ENCODE measurements at regions not wholly inside any gene's neighbourhood (a gene's known extent, or its start where the extent isn't known, plus 50 kb on each side); places are given as distances from the start of the nearest gene placed in this dataset.

- H3K9ac ChIP-seq (ENCODE audit: low read length), result no peak overlapping the region
- H3K27me3 ChIP-seq (ENCODE audit: low read length), result no peaks in the 10 kb centered on the region
- TF ChIP-seq CTCF (IDR thresholded peaks at IDR 0.05; ENCODE audit: insufficient read depth, low read length, poor library complexity, severe bottlenecking), result no peak
- no peak for TF ChIP-seq EZH2phosphoT487 (conservative IDR thresholded peaks at IDR 0.05; ENCODE audit: low read length)
- H3F3A ChIP-seq (ENCODE audit: insufficient read depth), result no peaks in the 10 kb centered on the region
- H3K36me3 ChIP-seq (ENCODE audit: low read length), result no peaks in the 10 kb centered on the region
- H3K4me3 ChIP-seq (ENCODE audit: insufficient read depth, low read length, poor library complexity, severe bottlenecking), result no peak overlapping the region
- H3K4me2 ChIP-seq (ENCODE audit: low read depth, low read length, poor library complexity, severe bottlenecking), result no peak overlapping the region
- H4K20me1 ChIP-seq (ENCODE audit: low read depth, low read length), result no peaks in the 10 kb centered on the region
- H3K79me2 ChIP-seq (ENCODE audit: insufficient read depth, low read length), result no peaks in the 10 kb centered on the region
- H3K9me3 ChIP-seq (ENCODE audit: insufficient read depth, low read length), result no peaks in the 10 kb centered on the region
- no peak overlapping the region for H3K27ac ChIP-seq (ENCODE audit: low read depth, low read length)
- H2AFZ ChIP-seq (ENCODE audit: low read depth, low read length, severe bottlenecking), result no peak overlapping the region
- no peaks in the 10 kb centered on the region for H3K9me2 ChIP-seq (replicated peaks; ENCODE audit: insufficient read depth, low read length)
These were observed 299.7 kb downstream of the TNS1 start for GRCh38 chr2:217703102-217703501.

GRCh38 chr2:217701622-217702021 is 301.2 kb downstream of the TNS1 start:
- Histone ChIP-seq H3K79me2 (ENCODE audit: insufficient read depth, low read length) (no peaks in the 10 kb centered on the region), H3K4me3 (ENCODE audit: insufficient read depth, low read length, poor library complexity, severe bottlenecking) (no peak overlapping the region), H4K20me1 (ENCODE audit: low read depth, low read length) (no peaks in the 10 kb centered on the region), H3K9me3 (ENCODE audit: insufficient read depth, low read length) (no peaks in the 10 kb centered on the region), H3F3A (ENCODE audit: insufficient read depth) (no peaks in the 10 kb centered on the region), H3K4me2 (ENCODE audit: low read depth, low read length, poor library complexity, severe bottlenecking) (no peak overlapping the region), H3K36me3 (ENCODE audit: low read length) (no peaks in the 10 kb centered on the region), H3K9me2 (replicated peaks; ENCODE audit: insufficient read depth, low read length) (no peaks in the 10 kb centered on the region), H3K27me3 (ENCODE audit: low read length) (no peaks in the 10 kb centered on the region), H3K9ac (ENCODE audit: low read length) (no peak overlapping the region), H2AFZ (ENCODE audit: low read depth, low read length, severe bottlenecking) (no peak overlapping the region), H3K27ac (ENCODE audit: low read depth, low read length) (no peak overlapping the region)
- TF ChIP-seq EZH2phosphoT487 (conservative IDR thresholded peaks at IDR 0.05; ENCODE audit: low read length) (no peak), CTCF (IDR thresholded peaks at IDR 0.05; ENCODE audit: insufficient read depth, low read length, poor library complexity, severe bottlenecking) (no peak)

GRCh38 chr2:217698691-217699090 is 304.1 kb downstream of the TNS1 start:
- TF ChIP-seq CTCF (IDR thresholded peaks at IDR 0.05; ENCODE audit: insufficient read depth, low read length, poor library complexity, severe bottlenecking), result no peak
- Histone ChIP-seq H3K27me3 (ENCODE audit: low read length) (no peaks in the 10 kb centered on the region), H3K9ac (ENCODE audit: low read length) (no peak overlapping the region), H3K9me2 (replicated peaks; ENCODE audit: insufficient read depth, low read length) (no peaks in the 10 kb centered on the region), H3K36me3 (ENCODE audit: low read length) (no peaks in the 10 kb centered on the region), H4K20me1 (ENCODE audit: low read depth, low read length) (no peaks in the 10 kb centered on the region), H2AFZ (ENCODE audit: low read depth, low read length, severe bottlenecking) (no peak overlapping the region), H3K27ac (ENCODE audit: low read depth, low read length) (no peak overlapping the region), H3K4me2 (ENCODE audit: low read depth, low read length, poor library complexity, severe bottlenecking) (no peak overlapping the region), H3K79me2 (ENCODE audit: insufficient read depth, low read length) (no peaks in the 10 kb centered on the region), H3K9me3 (ENCODE audit: insufficient read depth, low read length) (no peaks in the 10 kb centered on the region), H3F3A (ENCODE audit: insufficient read depth) (no peaks in the 10 kb centered on the region), H3K4me3 (ENCODE audit: insufficient read depth, low read length, poor library complexity, severe bottlenecking) (no peak overlapping the region)

All from SU-DHL-6 (cell line).